H9 (cell line): ENCODE measurements at regions not wholly inside any gene's neighbourhood (a gene's known extent, or its start where the extent isn't known, plus 50 kb on each side); places are given as distances from the start of the nearest gene placed in this dataset.

Source experiments
- DNase-seq: peaks from one replicate; pipeline ENCODE4 v3.0.0-alpha.2; 2017
- H2AFZ ChIP-seq: one replicate; pipeline ENCODE4 v1.6.1; 2013; ENCODE audit warnings: mild to moderate bottlenecking, low read length, control low read depth, moderate library complexity
- H2AK5ac ChIP-seq: 2 replicates; pipeline ENCODE4 v1.6.1; 2013; ENCODE audit warnings: low read length, control low read depth, mixed read lengths; ENCODE audit not compliant: insufficient read length
- H2BK120ac ChIP-seq: one replicate; pipeline ENCODE4 v1.6.1; 2013; ENCODE audit warnings: low read depth, mild to moderate bottlenecking, low read length, control low read depth, inconsistent platforms; ENCODE audit not compliant: poor library complexity, severe bottlenecking
- H2BK12ac ChIP-seq: 2 replicates; pipeline ENCODE4 v1.6.1; 2013; ENCODE audit warnings: low read length, control low read depth, mixed read lengths, low read depth; ENCODE audit not compliant: insufficient read length
- H2BK15ac ChIP-seq: 2 replicates; pipeline ENCODE4 v1.6.1; 2013; ENCODE audit warnings: low read depth, low read length, control low read depth
- H2BK20ac ChIP-seq: one replicate; pipeline ENCODE4 v1.6.1; 2013; ENCODE audit warnings: low read depth, mild to moderate bottlenecking, low read length, control low read depth, inconsistent platforms; ENCODE audit not compliant: poor library complexity, severe bottlenecking
- H2BK5ac ChIP-seq: 2 replicates; pipeline ENCODE4 v1.6.1; 2013; ENCODE audit warnings: low read length, control low read depth, mixed read lengths; ENCODE audit not compliant: insufficient read length
- H3K14ac ChIP-seq: 2 replicates; pipeline ENCODE4 v1.6.1; 2013; ENCODE audit warnings: low read length, control low read depth; ENCODE audit not compliant: insufficient read depth
- H3K18ac ChIP-seq: 2 replicates; pipeline ENCODE4 v1.6.1; 2013; ENCODE audit warnings: low read depth, mild to moderate bottlenecking, mixed read lengths, low read length, control low read depth; ENCODE audit not compliant: insufficient read length
- H3K23ac ChIP-seq: 2 replicates; pipeline ENCODE4 v1.6.1; 2013; ENCODE audit warnings: low read length, control low read depth, mixed read lengths, low read depth; ENCODE audit not compliant: insufficient read length
- H3K23me2 ChIP-seq: 2 replicates; pipeline ENCODE4 v1.6.1; 2013; ENCODE audit warnings: low read depth, mild to moderate bottlenecking, mixed read lengths, low read length, control low read depth; ENCODE audit not compliant: insufficient read length, poor library complexity, severe bottlenecking
- H3K27ac ChIP-seq: 2 replicates; pipeline ENCODE4 v1.5.1; 2013; ENCODE audit warnings: low read length, control low read depth, mixed read lengths, low read depth; ENCODE audit not compliant: insufficient read length
- H3K27me3 ChIP-seq: 2 replicates; pipeline ENCODE4 v1.6.1; 2013; ENCODE audit warnings: low read length, control low read depth, inconsistent platforms; ENCODE audit not compliant: insufficient read depth
- H3K4ac ChIP-seq: 2 replicates; pipeline ENCODE4 v1.6.1; 2013; ENCODE audit warnings: low read depth, mild to moderate bottlenecking, control low read depth, inconsistent platforms, low read length, moderate library complexity
- H3K4me1 ChIP-seq: 2 replicates; pipeline ENCODE4 v1.6.1; 2013; ENCODE audit warnings: low read length, control low read depth, inconsistent platforms; ENCODE audit not compliant: insufficient read depth
- H3K4me2 ChIP-seq: 2 replicates; pipeline ENCODE4 v1.6.1; 2013; ENCODE audit warnings: low read length, control low read depth, mixed read lengths; ENCODE audit not compliant: insufficient read length, insufficient read depth
- H3K56ac ChIP-seq: 2 replicates; pipeline ENCODE4 v1.6.1; 2013; ENCODE audit warnings: low read depth, mild to moderate bottlenecking, mixed read lengths, low read length, control low read depth; ENCODE audit not compliant: insufficient read length
- H3K79me1 ChIP-seq: 2 replicates; pipeline ENCODE4 v1.6.1; 2013; ENCODE audit warnings: low read depth, mild to moderate bottlenecking, moderate library complexity, low read length, control low read depth, inconsistent platforms; ENCODE audit not compliant: insufficient read depth, poor library complexity, severe bottlenecking
- H3K79me2 ChIP-seq: 2 replicates; pipeline ENCODE4 v1.6.1; 2013; ENCODE audit warnings: low read length, control low read depth, inconsistent platforms; ENCODE audit not compliant: insufficient read depth
- H3K9ac ChIP-seq: 2 replicates; pipeline ENCODE4 v1.6.1; 2013; ENCODE audit warnings: low read length, control low read depth, mixed read lengths; ENCODE audit not compliant: insufficient read length; ENCODE audit errors: extremely low read depth
- H3K9me3 ChIP-seq: one replicate; pipeline ENCODE4 v1.6.1; 2013; ENCODE audit warnings: low read depth, low read length, inconsistent platforms; ENCODE audit not compliant: control insufficient read depth
- H3T11ph ChIP-seq: one replicate; pipeline ENCODE4 v1.6.1; 2013; ENCODE audit warnings: mild to moderate bottlenecking, low read length, control low read depth, inconsistent platforms
- H4K20me1 ChIP-seq: one replicate; pipeline ENCODE4 v1.6.1; 2013; ENCODE audit not compliant: control insufficient read depth, insufficient read length, insufficient read depth
- H4K5ac ChIP-seq: 2 replicates; pipeline ENCODE4 v1.6.1; 2013; ENCODE audit warnings: low read depth, mild to moderate bottlenecking, mixed read lengths, low read length, control low read depth; ENCODE audit not compliant: insufficient read length
- H4K8ac ChIP-seq: replicated peaks from 2 replicates; pipeline ENCODE4 v1.6.1; 2013; ENCODE audit warnings: low read length, control low read depth, mixed read lengths, low read depth; ENCODE audit not compliant: insufficient read length
- H4K91ac ChIP-seq: 2 replicates; pipeline ENCODE4 v1.6.1; 2013; ENCODE audit warnings: low read depth, mild to moderate bottlenecking, moderate library complexity, mixed read lengths, low read length, control low read depth; ENCODE audit not compliant: insufficient read length
- H3K27ac Mint-ChIP-seq, 3 experiments: 2 replicates in 2 of 3; 3 replicates in 1 of 3; pipeline ENCODE4 v1.8.0; 2020 to 2021; ENCODE audit warnings: mixed read lengths in 3 of 3, mild to moderate bottlenecking in 1 of 3, moderate library complexity in 1 of 3
- H3K27me3 Mint-ChIP-seq: 2 replicates; pipeline ENCODE4 v1.8.0; 2021; ENCODE audit warnings: low read depth, mild to moderate bottlenecking, moderate library complexity, mixed read lengths
- H3K36me3 Mint-ChIP-seq, 3 experiments: 2 replicates in 2 of 3; 3 replicates in 1 of 3; pipeline ENCODE4 v1.8.0; 2020 to 2021; ENCODE audit warnings: low read depth in 3 of 3, mixed read lengths in 3 of 3; ENCODE audit not compliant: insufficient read depth in 1 of 3
- H3K4me1 Mint-ChIP-seq, 2 experiments: 2 replicates each; pipeline ENCODE4 v1.8.0; 2020; ENCODE audit warnings: mixed read lengths in 2 of 2
- H3K4me3 Mint-ChIP-seq, 2 experiments: 2 replicates in 1 of 2; 3 replicates in 1 of 2; pipeline ENCODE4 v1.8.0; 2020 to 2021; ENCODE audit warnings: mild to moderate bottlenecking in 2 of 2, mixed read lengths in 2 of 2, moderate library complexity in 1 of 2
- H3K9me3 Mint-ChIP-seq, 2 experiments: 2 replicates in 1 of 2; 3 replicates in 1 of 2; pipeline ENCODE4 v1.8.0; 2020; ENCODE audit warnings: mild to moderate bottlenecking in 2 of 2, mixed read lengths in 2 of 2, moderate library complexity in 1 of 2
- CTCF ChIP-seq: fragments of 200-600 bp; sonication (generic); conservative IDR thresholded peaks from 3 replicates; pipeline ENCODE4 v1.8.0; 2021; ENCODE audit warnings: antibody characterized with exemption, mild to moderate bottlenecking
- WGBS: extraction: QIAGEN DNeasy Blood & Tissue Kit; methylation state at CpG from one replicate; pipeline ENCODE4 v1.1.7; 2013; ENCODE audit warnings: missing lambda C conversion rate, low lambda C conversion rate, mixed read lengths; ENCODE audit not compliant: insufficient read length; ENCODE audit errors: extremely low coverage; 5-methylcytosine and 5-hydroxymethylcytosine counted together

DNA sequence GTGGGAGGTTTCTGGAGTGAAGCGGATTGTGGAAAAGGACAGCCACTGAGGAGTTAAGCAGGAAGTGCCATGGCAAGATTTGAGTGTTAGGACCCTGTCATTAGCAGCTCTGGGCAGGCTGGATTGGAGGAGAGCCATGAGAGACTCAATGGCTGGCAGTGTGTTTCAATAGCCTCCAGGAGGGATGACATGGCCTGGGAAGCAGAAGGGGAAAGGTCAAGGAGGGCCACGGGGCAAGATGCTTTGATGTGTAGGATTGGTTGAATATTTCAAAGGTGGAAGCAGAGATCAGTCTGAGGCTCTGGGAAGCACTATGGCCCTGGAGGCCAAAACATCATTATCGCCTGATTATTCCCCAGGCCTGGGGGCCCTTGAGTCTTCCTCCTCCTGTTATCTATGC lies 229.0 kb upstream of the HS6ST1 start:
- no peaks in the 10 kb centered on the region for H4K20me1 ChIP-seq
- H3K9me3 Mint-ChIP-seq, result peaks cover 0 to 2% of the 10 kb centered on the region in 2 experiments; a peak in 1 of 5 replicates
- H3K14ac ChIP-seq, result no peak overlapping the region; the same call in 1 of the 2 replicates
- no peak overlapping the region for H2AK5ac ChIP-seq
- no peak overlapping the region for H3K9ac ChIP-seq
- H3K27ac Mint-ChIP-seq, result no peak overlapping the region
- no peak overlapping the region for H2BK15ac ChIP-seq
- no peak overlapping the region for H2BK120ac ChIP-seq
- H4K91ac ChIP-seq, result no peak overlapping the region
- no peak overlapping the region for H3K4ac ChIP-seq
- no peak overlapping the region for H3K4me3 Mint-ChIP-seq
- H4K5ac ChIP-seq, result no peak overlapping the region
- H3T11ph ChIP-seq, result no peak overlapping the region
- DNase-seq, result no peak
- peaks cover 20 to 24% of the 10 kb centered on the region in 2 experiments for H3K4me1 Mint-ChIP-seq
- no CpG with 5 or more reads among the region's 3 CpGs for WGBS
- no peak overlapping the region for H3K56ac ChIP-seq
- H3K36me3 Mint-ChIP-seq, result no peaks in the 10 kb centered on the region; a peak in 1 of 7 replicates
- no peak overlapping the region for H3K4me2 ChIP-seq
- no peak overlapping the region for H2BK12ac ChIP-seq
- H2BK5ac ChIP-seq, result no peak overlapping the region
- no peak overlapping the region for H3K27ac ChIP-seq
- H3K9me3 ChIP-seq, result no peaks in the 10 kb centered on the region
- no peak overlapping the region for H3K23ac ChIP-seq
- H3K79me1 ChIP-seq, result no peaks in the 10 kb centered on the region
- no peaks in the 10 kb centered on the region for H3K27me3 ChIP-seq
- H3K79me2 ChIP-seq, result no peaks in the 10 kb centered on the region
- no peak overlapping the region for H2BK20ac ChIP-seq
- H3K18ac ChIP-seq, result no peak overlapping the region
- H2AFZ ChIP-seq, result no peak overlapping the region
- peaks cover 1% of the 10 kb centered on the region; the same call in 1 of the 2 replicates for H3K27me3 Mint-ChIP-seq
- TF ChIP-seq CTCF, result no peak
- H3K4me1 ChIP-seq, result no peaks in the 10 kb centered on the region; the same call in 1 of the 2 replicates
- H4K8ac ChIP-seq, result no peak overlapping the region
- no peaks in the 10 kb centered on the region for H3K23me2 ChIP-seq
